HG02588 (cell line): ENCODE measurements at regions not wholly inside any gene's neighbourhood (a gene's known extent, or its start where the extent isn't known, plus 50 kb on each side); places are given as distances from the start of the nearest gene placed in this dataset.

Experiments
- ATAC-seq: cut with Tn5 transposase; IDR thresholded peaks from one replicate; pipeline ENCODE4 v1.9.1; 2021; ENCODE audit warnings: mild to moderate bottlenecking, moderate library complexity; ENCODE audit not compliant: unreplicated experiment

GRCh38 chr10:117914334-117914733 lies 132.4 kb downstream of the RAB11FIP2 start:
- ATAC-seq = no peak

GRCh38 chr10:117920956-117921355 lies 125.8 kb downstream of the RAB11FIP2 start:
- ATAC-seq = no peak

DNA sequence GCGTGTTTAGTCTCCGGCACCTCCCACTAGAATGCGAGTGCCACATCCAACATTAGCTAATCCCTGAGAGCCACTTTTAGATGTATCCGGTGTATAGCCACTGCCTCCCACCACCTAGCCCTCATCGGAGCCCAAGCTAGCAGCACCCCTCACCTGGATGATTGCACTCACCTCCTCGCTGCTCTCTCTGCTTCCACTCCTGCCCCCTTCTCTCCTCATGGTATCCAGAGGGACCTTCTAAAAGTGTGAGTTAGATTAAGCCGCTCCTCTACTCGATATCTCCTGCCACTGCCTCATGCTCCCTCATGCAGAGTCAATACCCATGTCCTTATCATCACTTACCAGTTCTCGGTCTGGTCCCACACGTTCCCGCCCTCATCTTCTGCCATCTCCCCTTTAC lies 125.3 kb downstream of the RAB11FIP2 start:
- ATAC-seq = no peak

DNA sequence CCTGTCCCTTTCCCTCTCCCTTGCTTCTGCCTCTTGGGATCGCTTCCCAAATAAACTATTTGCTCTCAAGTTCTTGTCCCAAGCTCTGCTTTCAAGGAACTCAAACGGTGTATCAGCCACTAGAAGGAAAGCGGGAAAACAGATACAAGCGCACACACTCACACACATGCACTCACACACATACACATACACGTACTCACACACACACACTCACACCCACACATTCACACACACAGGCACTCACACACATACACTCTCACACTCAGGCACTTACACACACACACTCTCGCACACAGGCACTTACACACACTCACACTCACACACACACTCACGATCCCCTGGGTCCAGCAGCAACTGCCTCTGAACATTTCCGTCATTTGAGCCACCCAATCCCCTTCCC lies 121.9 kb downstream of the RAB11FIP2 start:
- no peak for ATAC-seq

GRCh38 chr10:117925369-117925768 lies 121.4 kb downstream of the RAB11FIP2 start:
- no peak for ATAC-seq

DNA sequence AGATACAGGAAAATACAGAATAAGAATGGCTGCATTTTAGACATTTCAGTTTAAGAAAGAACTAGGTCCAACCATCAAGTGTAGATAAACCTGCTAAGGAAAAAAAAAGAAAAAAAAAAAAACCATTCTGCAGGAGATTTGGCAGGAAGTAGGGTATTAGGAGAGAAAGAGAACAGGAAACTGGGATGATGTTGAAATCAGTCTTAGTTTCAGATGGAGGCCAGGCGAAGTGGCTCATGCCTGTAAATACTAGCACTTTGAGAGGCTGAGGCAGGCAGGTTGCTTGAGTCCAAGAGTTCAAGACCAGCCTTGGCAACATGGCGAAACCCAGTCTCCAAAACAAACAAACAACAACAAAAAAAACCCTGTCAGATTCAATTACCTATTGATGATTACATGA lies 120.2 kb downstream of the RAB11FIP2 start:
- ATAC-seq = no peak

- ATAC-seq = no peak
Measured at GRCh38 chr10:117927332-117927731, 119.4 kb downstream of the RAB11FIP2 start.

GRCh38 chr10:117927871-117928270 lies 118.9 kb downstream of the RAB11FIP2 start:
- no peak for ATAC-seq

GRCh38 chr10:117928281-117928680 lies 118.5 kb downstream of the RAB11FIP2 start:
- ATAC-seq = no peak

DNA sequence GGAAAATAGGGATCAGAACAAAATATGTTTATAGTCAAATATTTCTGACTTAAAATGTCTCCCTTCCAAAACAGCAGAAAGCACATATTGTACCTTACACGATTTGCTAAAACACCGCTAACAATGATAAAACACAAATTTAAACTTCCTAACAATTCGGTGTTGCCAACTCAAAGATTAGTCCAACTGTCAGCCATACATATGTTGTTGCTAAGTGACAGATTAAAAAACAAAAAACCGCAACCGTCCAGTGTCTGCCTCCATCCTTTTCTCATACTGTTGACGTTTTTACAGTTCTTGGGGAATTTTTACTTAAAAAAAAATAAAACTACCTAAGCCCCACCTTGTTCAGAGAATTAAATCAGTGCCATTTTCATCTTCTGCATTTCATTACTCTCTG lies 118.0 kb downstream of the RAB11FIP2 start:
- ATAC-seq = no peak

- no peak for ATAC-seq
Measured at GRCh38 chr10:117929327-117930067, 117.2 kb downstream of the RAB11FIP2 start.

DNA sequence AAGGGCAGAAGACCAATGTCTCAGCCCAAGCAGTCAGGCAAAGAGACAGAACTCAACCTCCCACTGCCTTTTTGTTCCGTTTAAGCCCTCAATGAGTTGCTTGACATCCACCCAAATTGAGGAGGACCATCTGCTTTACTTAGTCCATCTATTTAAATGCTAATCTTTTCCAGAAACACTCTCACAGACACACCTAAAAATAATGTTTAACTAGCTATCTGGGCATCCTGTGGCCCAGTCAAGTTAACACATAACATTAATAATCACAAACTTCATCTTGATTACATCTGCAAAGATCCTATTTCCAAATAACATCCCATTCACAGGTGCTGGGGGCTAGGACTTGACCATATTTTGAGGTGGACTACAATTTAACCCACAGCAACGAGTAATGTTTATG lies 115.7 kb downstream of the RAB11FIP2 start:
- no peak for ATAC-seq

DNA sequence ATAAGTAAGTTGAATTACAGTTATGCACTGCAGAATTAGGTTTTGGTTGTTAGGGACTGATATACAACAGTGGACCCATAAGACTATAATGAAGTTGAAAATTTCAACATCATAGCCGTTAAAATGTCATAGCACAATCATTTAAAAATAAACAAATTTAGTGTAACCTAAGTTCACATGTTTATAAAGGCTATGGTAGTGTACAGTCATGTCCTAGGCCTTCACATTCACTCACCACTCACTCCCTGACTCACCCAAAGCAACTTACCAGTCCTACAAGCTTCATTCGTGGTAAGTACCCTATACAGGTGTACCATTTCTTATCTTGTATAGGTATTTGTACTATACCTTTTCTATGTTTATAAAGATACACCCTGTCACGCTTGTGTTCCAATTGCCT lies 113.7 kb downstream of the RAB11FIP2 start:
- ATAC-seq = no peak

GRCh38 chr10:117934477-117934876 lies 112.3 kb downstream of the RAB11FIP2 start:
- no peak for ATAC-seq

DNA sequence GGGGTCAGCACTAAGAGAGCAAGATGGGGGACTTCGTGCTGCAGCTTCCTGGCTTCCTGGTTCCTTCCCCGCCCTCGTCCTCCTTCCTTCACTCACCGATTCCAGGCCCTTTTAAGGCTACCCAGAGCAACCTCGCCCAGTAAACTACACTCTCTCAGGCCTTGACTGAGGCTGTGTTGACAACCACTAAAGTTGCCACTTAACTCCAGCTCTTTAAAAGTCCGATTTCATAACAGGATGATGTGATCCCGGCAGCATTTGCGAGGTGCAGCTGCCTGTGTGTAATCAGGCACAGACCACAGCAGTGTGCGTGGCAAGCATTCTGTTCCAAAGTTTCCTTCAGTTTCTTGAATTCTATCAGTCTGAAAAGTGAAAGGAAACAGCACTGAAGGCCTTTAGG lies 110.6 kb downstream of the RAB11FIP2 start:
- ATAC-seq = no peak

GRCh38 chr10:117936566-117936965 lies 110.2 kb downstream of the RAB11FIP2 start:
- no peak for ATAC-seq

- no peak for ATAC-seq
Measured at GRCh38 chr10:117936976-117937375, 109.8 kb downstream of the RAB11FIP2 start.

- ATAC-seq = no peak
Measured at GRCh38 chr10:117938104-117938503, 108.6 kb downstream of the RAB11FIP2 start.

DNA sequence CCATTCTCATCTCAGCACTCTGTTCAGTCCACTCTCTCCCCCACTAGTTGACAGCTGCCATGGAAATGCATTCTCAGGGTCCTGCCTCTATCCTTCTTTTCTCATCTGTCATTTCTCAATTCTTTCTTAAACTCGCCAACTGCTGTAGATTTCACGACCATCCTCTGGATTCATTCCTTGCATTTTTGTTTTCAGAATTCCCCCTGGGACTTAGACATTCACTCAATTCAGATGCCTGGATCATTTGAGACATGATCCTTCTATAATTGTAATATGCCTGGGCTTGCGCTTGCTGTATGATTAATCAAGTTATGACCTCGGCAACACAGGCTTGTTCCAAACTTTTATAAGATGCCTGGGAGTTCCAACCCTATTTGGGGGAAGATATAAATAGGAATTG lies 104.5 kb downstream of the RAB11FIP2 start:
- ATAC-seq = no peak

- ATAC-seq = no peak
Measured at GRCh38 chr10:117944676-117945447, 101.9 kb downstream of the RAB11FIP2 start.

GRCh38 chr10:117945651-117946050 lies 101.1 kb downstream of the RAB11FIP2 start:
- ATAC-seq = no peak

DNA sequence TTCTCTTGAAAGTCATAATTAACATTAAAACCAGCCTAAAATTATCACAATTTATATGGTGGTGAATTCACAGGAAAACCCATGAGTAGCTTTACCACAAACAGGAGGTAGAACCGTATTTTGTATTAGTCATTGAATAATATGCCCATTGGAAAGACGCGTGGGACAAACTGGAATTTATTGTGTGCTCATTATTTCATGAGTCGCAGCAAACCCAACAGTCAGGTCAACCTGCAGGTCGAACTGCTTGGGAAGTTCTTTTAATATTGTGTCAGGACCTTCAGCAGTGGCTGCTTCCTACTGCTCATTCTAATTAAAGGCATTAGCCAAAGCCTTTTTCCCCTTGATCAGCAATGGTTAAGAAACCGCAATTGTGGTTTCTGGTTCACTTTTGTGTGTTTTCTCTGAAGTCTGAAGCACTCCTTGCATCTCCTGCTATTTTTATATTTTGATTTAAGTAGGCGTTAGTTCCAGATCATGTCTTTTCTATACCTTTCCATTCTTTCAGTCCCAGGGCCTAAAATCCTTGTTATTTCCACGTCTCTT lies 100.1 kb downstream of the RAB11FIP2 start:
- no peak for ATAC-seq
